ENCODE measurements at regions not wholly inside any gene's neighbourhood (a gene's known extent, or its start where the extent isn't known, plus 50 kb on each side); places are given as distances from the start of the nearest gene placed in this dataset.
"Not testable (repeated sequence)": the region's sequence is repeated elsewhere in the genome, so short reads cannot be mapped to it uniquely, and the experiment has no call there.

GRCh38 chr4:189740118-189740517 lies 200.6 kb upstream of the FRG1 start:
- H3K9ac ChIP-seq (ENCODE audit: low read depth, low read length); intact Hi-C loops (cut with micrococcal nuclease); H3K4ac ChIP-seq (ENCODE audit: low read depth, low read length); H3K18ac ChIP-seq (ENCODE audit: low read depth, low read length); H4K5ac ChIP-seq (ENCODE audit: low read depth, low read length); H3K4me2 ChIP-seq (ENCODE audit: low read depth, low read length); H4K91ac ChIP-seq (ENCODE audit: insufficient read depth, low read depth, low read length); H3K4me3 ChIP-seq (ENCODE audit: insufficient read depth, low read depth, low read length); CTCF ChIA-PET; ATAC-seq (ENCODE audit: low read depth); H2BK20ac ChIP-seq (ENCODE audit: low read depth, low read length); in situ Hi-C loops (cut with MboI; ENCODE audit: low sequenced_read_pairs); H4K8ac ChIP-seq (ENCODE audit: low read depth in 2 of 2, low read length in 2 of 2); H3K79me1 ChIP-seq (ENCODE audit: low read depth in 1 of 2, low read length in 2 of 2); DNase-seq; H3K27me3 ChIP-seq (ENCODE audit: control insufficient read depth, insufficient read depth, low read length); H3K9me3 ChIP-seq (ENCODE audit: control insufficient read depth, insufficient read depth, low read length); H2AK5ac ChIP-seq (ENCODE audit: low read depth, low read length); H2BK120ac ChIP-seq (ENCODE audit: low read depth, low read length); H3K14ac ChIP-seq (replicated peaks; ENCODE audit: low read depth, low read length); H3K23ac ChIP-seq (ENCODE audit: low read depth, low read length); dilution Hi-C loops (cut with HindIII; ENCODE audit: low sequenced_read_pairs, unreplicated experiment); H2BK5ac ChIP-seq (ENCODE audit: low read depth, low read length, poor library complexity, severe bottlenecking); H3K9me1 ChIP-seq (ENCODE audit: insufficient read depth, low read length); H4K20me1 ChIP-seq (ENCODE audit: insufficient read depth, low read length); H2AFZ ChIP-seq (replicated peaks; ENCODE audit: low read length, poor library complexity); H3K56ac ChIP-seq (ENCODE audit: extremely low read depth, insufficient read depth, low read length); BruUV-seq (replicated peaks); POLR2A ChIA-PET (ENCODE audit: unreplicated experiment); H3K36me3 ChIP-seq (ENCODE audit: control insufficient read depth, insufficient read depth, low read length); H3K27ac ChIP-seq (ENCODE audit: insufficient read depth, low read length); H3K4me1 ChIP-seq (ENCODE audit: control insufficient read depth, insufficient read depth, low read length); H2BK15ac ChIP-seq (ENCODE audit: low read depth, low read length); H2AK9ac ChIP-seq (replicated peaks; ENCODE audit: low read depth, low read length, poor library complexity): not testable (repeated sequence)
- WGBS, 2 experiments (ENCODE audit: extremely low coverage in 2 of 2, insufficient read length in 1 of 2): no CpG with 5 or more reads among the region's 7 CpGs

All from IMR-90 (cell line).